ENCODE measurements at regions not wholly inside any gene's neighbourhood (a gene's known extent, or its start where the extent isn't known, plus 50 kb on each side); places are given as distances from the start of the nearest gene placed in this dataset.

GRCh38 chr16:55043499-55043898, 112.8 kb downstream of the IRX5 start:
- DNase-seq (ENCODE audit: low read depth in 2 of 2), result no peak
- no peak for TF ChIP-seq CTCF (IDR thresholded peaks at IDR 0.05; ENCODE audit: low read depth, low read length)

GRCh38 chr16:55044201-55044975, 113.7 kb downstream of the IRX5 start:
- no peak for TF ChIP-seq CTCF (IDR thresholded peaks at IDR 0.05; ENCODE audit: low read depth, low read length)
- no peak overlapping the region for H3K4me3 ChIP-seq (replicated peaks in 1 of 2; ENCODE audit: low read depth in 2 of 2, low read length in 2 of 2)
- DNase-seq (ENCODE audit: low read depth in 2 of 2), result no peak

More at GRCh38 chr16:55043499-55043898, 112.8 kb downstream of the IRX5 start:
- H3K4me3 ChIP-seq (replicated peaks in 1 of 2; ENCODE audit: low read depth in 2 of 2, low read length in 2 of 2), result no peak overlapping the region

GRCh38 chr16:55045329-55045728, 114.7 kb downstream of the IRX5 start:
- no peak overlapping the region for H3K4me3 ChIP-seq (replicated peaks in 1 of 2; ENCODE audit: low read depth in 2 of 2, low read length in 2 of 2)
- no peak for DNase-seq (ENCODE audit: low read depth in 2 of 2)
- TF ChIP-seq CTCF (IDR thresholded peaks at IDR 0.05; ENCODE audit: low read depth, low read length), result no peak

GRCh38 chr16:55045756-55046460, 115.2 kb downstream of the IRX5 start:
- no peak overlapping the region for H3K4me3 ChIP-seq (replicated peaks in 1 of 2; ENCODE audit: low read depth in 2 of 2, low read length in 2 of 2)
- no peak for TF ChIP-seq CTCF (IDR thresholded peaks at IDR 0.05; ENCODE audit: low read depth, low read length)
- DNase-seq (ENCODE audit: low read depth in 2 of 2), result no peak

GRCh38 chr16:55046513-55046912, 115.8 kb downstream of the IRX5 start:
- H3K4me3 ChIP-seq (replicated peaks in 1 of 2; ENCODE audit: low read depth in 2 of 2, low read length in 2 of 2), result no peak overlapping the region
- DNase-seq (ENCODE audit: low read depth in 2 of 2), result no peak
- no peak for TF ChIP-seq CTCF (IDR thresholded peaks at IDR 0.05; ENCODE audit: low read depth, low read length)

- no peak overlapping the region for H3K4me3 ChIP-seq (replicated peaks in 1 of 2; ENCODE audit: low read depth in 2 of 2, low read length in 2 of 2)
- no peak for DNase-seq (ENCODE audit: low read depth in 2 of 2)
- TF ChIP-seq CTCF (IDR thresholded peaks at IDR 0.05; ENCODE audit: low read depth, low read length), result no peak
Observed at GRCh38 chr16:55046916-55047315, 116.3 kb downstream of the IRX5 start.

Data from cardiac fibroblast (primary cell).